Right renal cortex interstitium (tissue), 3 donors: ENCODE measurements at regions not wholly inside any gene's neighbourhood (a gene's known extent, or its start where the extent isn't known, plus 50 kb on each side); places are given as distances from the start of the nearest gene placed in this dataset.
"Not testable (repeated sequence)": the region's sequence is repeated elsewhere in the genome, so short reads cannot be mapped to it uniquely, and the experiment has no call there.

Source experiments
- DNase-seq, 3 donors: peaks; one replicate each; pipeline ENCODE4 v3.0.0-alpha.2; 2013; ENCODE audit warnings: low read depth in 3 of 3, low spot score in 2 of 3

GRCh38 chr12:38157933-38158401, 158.6 kb upstream of the ALG10B start:
- DNase-seq: no peak

GRCh38 chr12:38158428-38159091, 158.0 kb upstream of the ALG10B start:
- DNase-seq: no peak

GRCh38 chr12:38159092-38159551, 157.5 kb upstream of the ALG10B start:
- DNase-seq: no peak

GRCh38 chr12:38159591-38160317, 156.8 kb upstream of the ALG10B start:
- no peak for DNase-seq

GRCh38 chr12:38160318-38161122, 156.1 kb upstream of the ALG10B start:
- DNase-seq: no peak

GRCh38 chr12:38161123-38162000, 155.2 kb upstream of the ALG10B start:
- no peak for DNase-seq

GRCh38 chr12:38162013-38162412, 154.6 kb upstream of the ALG10B start:
- DNase-seq: no peak

GRCh38 chr12:38162708-38163441, 153.7 kb upstream of the ALG10B start:
- no peak for DNase-seq

- no peak for DNase-seq
Measured at GRCh38 chr12:38163442-38163801, 153.2 kb upstream of the ALG10B start.

- no peak for DNase-seq
Measured at GRCh38 chr12:38166225-38166624, 150.3 kb upstream of the ALG10B start.

- no peak for DNase-seq
Measured at GRCh38 chr12:38175538-38175937, 141.0 kb upstream of the ALG10B start.

- DNase-seq: not testable (repeated sequence)
Measured at GRCh38 chr12:38183617-38184016, 133.0 kb upstream of the ALG10B start.

GRCh38 chr12:38197286-38197685, 119.3 kb upstream of the ALG10B start:
- not testable (repeated sequence) for DNase-seq

GRCh38 chr12:38201461-38202276, 114.9 kb upstream of the ALG10B start:
- DNase-seq: no peak

- DNase-seq: no peak
Measured at GRCh38 chr12:38204831-38205230, 111.7 kb upstream of the ALG10B start.

GRCh38 chr12:38222011-38222410, 94.6 kb upstream of the ALG10B start:
- no peak for DNase-seq

- not testable (repeated sequence) for DNase-seq
Measured at GRCh38 chr12:38238328-38238727, 78.2 kb upstream of the ALG10B start.

- DNase-seq: no peak
Measured at GRCh38 chr12:38253778-38254177, 62.8 kb upstream of the ALG10B start.

GRCh38 chr12:38258411-38258810, 58.2 kb upstream of the ALG10B start:
- no peak for DNase-seq
